ENCODE measurements at regions not wholly inside any gene's neighbourhood (a gene's known extent, or its start where the extent isn't known, plus 50 kb on each side); places are given as distances from the start of the nearest gene placed in this dataset.

DNA sequence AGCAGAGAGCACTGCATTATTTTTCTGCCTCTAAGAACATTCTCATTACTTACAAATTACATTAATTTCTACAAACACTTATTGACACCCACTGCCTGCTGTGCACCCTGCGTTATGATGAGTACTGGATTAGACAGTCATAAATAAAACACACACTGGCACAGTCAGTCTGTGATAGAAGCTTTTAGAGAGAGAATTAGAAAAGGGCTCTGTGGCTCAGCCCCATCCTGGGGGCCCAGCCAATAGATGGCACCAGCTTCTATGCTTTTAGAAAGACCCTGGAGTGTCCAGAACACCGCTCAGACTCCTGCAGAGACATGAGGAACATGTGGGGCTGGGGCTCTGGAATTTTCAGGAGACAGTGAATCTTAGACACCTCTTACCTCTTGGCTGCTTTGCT, 61.0 kb upstream of the RAPGEF1 start:
- no peak for TF ChIP-seq YY1 (IDR thresholded peaks at IDR 0.05)
- TF ChIP-seq, protein P1, sequence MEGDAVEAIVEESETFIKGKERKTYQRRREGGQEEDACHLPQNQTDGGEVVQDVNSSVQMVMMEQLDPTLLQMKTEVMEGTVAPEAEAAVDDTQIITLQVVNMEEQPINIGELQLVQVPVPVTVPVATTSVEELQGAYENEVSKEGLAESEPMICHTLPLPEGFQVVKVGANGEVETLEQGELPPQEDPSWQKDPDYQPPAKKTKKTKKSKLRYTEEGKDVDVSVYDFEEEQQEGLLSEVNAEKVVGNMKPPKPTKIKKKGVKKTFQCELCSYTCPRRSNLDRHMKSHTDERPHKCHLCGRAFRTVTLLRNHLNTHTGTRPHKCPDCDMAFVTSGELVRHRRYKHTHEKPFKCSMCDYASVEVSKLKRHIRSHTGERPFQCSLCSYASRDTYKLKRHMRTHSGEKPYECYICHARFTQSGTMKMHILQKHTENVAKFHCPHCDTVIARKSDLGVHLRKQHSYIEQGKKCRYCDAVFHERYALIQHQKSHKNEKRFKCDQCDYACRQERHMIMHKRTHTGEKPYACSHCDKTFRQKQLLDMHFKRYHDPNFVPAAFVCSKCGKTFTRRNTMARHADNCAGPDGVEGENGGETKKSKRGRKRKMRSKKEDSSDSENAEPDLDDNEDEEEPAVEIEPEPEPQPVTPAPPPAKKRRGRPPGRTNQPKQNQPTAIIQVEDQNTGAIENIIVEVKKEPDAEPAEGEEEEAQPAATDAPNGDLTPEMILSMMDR (IDR thresholded peaks at IDR 0.05; ENCODE audit: low read depth, low read length, missing input control) = no peak
- TF ChIP-seq GABPA (IDR thresholded peaks at IDR 0.05 in 1 of 2, conservative IDR thresholded peaks at IDR 0.05 in 1 of 2) = no peak
- no peak for TF ChIP-seq TAF1 (conservative IDR thresholded peaks at IDR 0.05)

Measured in liver (tissue), 3 donors.